22Rv1 (cell line): ENCODE measurements at regions not wholly inside any gene's neighbourhood (a gene's known extent, or its start where the extent isn't known, plus 50 kb on each side); places are given as distances from the start of the nearest gene placed in this dataset.

Experiments
- H3K27ac ChIP-seq: fragments of 450-650 bp; 2 replicates; pipeline ENCODE4 v1.5.1; 2017
- ZFX ChIP-seq: fragments of 450-650 bp; IDR thresholded peaks from 2 replicates; pipeline ENCODE4 v1.6.1; 2017; ENCODE audit warnings: antibody characterized with exemption, borderline replicate concordance
- TF ChIP-seq, protein P1 (sequence below): fragments of 450-650 bp; IDR thresholded peaks from 2 replicates; pipeline ENCODE4 v1.5.1; 2017; ENCODE audit warnings: mild to moderate bottlenecking

DNA sequence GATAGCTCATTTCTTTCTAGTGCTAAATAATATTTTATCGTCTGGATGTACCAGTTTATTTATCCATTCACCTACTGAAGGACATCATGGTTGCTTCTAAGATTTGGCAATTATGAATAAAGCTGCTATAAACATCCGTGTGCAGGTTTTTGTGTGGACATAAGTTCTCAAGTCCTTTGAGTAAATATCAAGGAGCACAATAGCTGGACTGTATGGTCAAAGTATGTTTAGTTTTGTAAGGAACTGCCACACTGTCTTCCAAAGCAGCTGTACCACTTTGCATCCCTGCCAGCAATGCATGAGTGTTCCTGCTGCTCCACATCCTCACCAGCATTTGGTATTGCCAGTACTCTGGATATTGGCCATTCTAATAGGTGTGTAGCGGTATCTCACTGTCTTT is 447.4 kb downstream of the MED13L start:
- H3K27ac ChIP-seq, result peak overlapping the region; percentile 87
- TF ChIP-seq ZFX, result no peak

DNA sequence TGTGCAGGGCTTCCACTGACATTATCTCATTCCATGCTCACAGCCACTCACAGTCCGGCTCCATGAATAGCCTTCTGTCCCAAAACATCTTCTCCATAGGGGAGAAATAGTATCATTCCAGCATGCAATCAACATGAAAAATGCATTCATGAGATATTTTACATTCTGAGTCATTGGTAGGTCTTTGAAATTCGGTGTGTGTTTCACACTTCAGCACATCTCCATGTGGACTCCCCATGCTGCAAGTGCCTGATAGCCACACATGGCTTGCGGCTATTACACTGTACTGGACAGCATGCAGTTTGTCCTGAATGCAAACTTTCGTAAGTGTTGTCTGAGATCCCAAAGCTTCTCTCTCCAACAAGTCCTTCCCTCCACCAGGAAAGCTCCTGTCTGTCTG is 449.3 kb downstream of the MED13L start:
- peak overlapping the region; percentile 87; the same call in 1 of the 2 replicates for H3K27ac ChIP-seq
- no peak for TF ChIP-seq ZFX
- TF ChIP-seq, protein P1, sequence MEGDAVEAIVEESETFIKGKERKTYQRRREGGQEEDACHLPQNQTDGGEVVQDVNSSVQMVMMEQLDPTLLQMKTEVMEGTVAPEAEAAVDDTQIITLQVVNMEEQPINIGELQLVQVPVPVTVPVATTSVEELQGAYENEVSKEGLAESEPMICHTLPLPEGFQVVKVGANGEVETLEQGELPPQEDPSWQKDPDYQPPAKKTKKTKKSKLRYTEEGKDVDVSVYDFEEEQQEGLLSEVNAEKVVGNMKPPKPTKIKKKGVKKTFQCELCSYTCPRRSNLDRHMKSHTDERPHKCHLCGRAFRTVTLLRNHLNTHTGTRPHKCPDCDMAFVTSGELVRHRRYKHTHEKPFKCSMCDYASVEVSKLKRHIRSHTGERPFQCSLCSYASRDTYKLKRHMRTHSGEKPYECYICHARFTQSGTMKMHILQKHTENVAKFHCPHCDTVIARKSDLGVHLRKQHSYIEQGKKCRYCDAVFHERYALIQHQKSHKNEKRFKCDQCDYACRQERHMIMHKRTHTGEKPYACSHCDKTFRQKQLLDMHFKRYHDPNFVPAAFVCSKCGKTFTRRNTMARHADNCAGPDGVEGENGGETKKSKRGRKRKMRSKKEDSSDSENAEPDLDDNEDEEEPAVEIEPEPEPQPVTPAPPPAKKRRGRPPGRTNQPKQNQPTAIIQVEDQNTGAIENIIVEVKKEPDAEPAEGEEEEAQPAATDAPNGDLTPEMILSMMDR, result no peak

DNA sequence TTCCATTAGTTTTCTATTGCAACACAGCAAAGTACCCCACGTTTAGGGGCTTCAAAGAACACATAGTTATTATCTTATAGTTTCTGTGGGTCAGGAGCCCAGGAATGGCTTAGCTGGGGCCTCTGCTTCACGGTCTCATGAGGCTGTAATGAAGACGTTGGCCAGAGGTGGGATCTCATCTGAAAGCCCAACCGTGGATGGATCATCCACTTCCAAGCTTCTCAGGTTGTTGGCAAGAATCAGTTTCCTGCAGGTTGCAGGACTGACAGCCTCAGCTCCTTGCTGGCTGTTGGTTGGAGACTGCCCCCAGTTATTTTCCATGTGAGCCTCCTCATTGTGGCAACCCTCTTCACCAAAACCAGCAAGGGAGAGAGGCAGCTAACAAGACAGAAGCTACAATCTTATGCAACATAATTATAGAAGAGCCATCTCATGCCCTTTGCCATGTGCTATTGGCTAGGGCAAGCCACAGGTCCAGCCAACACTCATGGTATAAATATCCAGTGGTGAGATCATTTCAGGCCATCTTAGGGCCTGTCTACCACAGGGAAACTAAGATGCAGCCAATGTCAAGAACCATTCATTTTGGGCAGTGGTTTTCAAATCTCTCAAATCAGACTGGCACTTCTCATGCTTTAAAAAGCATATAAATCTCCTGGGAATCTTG is 452.4 kb downstream of the MED13L start:
- no peak overlapping the region for H3K27ac ChIP-seq

DNA sequence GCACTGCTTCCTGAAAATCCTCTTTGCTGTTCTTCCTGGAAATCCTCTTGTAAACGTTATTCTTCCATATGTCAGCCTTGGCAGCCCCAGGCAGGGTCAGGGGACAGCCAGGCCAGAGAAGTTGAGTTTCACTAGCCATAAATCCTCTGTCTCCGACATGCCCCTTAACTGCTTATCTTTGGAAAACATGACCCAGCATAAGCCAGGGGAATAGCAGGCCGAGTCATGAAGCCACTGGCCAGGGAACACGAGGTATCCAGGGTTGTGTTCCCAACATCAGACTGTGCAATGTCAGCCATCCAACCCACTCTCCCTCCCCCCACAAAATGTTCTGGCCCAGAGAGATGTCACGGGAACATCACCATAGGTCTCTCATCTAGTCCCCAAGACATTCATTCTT is 453.9 kb downstream of the MED13L start:
- no peak overlapping the region for H3K27ac ChIP-seq
- TF ChIP-seq, protein P1, result no peak
- TF ChIP-seq ZFX, result no peak

More for the DNA sequence above, 452.4 kb downstream of the MED13L start:
- no peak for TF ChIP-seq ZFX
- TF ChIP-seq, protein P1, result no peak

DNA sequence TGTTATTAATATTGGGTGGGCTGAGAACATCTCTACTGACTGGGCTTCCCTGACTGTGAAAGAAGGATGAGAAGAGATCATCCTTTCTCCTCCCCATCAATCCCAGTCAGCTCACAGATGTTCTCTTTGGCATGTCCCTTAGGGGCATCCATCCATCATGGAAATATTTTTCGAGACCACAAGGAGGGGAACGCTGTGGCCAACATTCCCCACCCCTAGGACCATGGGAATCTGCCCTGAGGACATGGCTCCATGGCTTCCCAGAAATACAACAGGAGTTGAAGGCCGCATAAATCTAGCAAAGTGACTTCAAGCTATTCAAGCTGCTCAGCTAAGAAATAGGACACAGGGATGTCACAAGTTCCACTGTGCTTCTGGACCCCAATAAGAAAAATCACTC is 456.8 kb downstream of the MED13L start:
- TF ChIP-seq, protein P1, result no peak
- no peak for TF ChIP-seq ZFX
- H3K27ac ChIP-seq, result no peak overlapping the region

DNA sequence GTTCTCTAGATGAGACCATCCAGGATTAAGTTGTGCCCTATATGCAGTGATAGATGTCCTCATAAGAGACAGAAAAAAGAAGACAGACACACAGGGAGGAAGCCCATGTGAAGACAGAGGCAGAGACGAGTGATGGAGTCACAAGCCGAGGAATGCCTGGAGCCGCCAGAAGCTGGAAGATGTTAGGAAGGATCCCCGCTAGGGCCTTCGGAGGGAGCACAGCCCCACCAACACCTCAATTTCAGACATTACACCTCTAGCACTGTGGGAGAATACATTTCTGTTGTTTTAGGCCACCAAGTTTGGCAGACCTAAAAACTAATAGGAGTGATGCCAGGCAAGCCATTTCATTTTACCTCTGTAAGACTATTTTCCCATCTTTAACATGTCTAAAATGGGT is 458.5 kb downstream of the MED13L start:
- no peak overlapping the region for H3K27ac ChIP-seq
- TF ChIP-seq, protein P1, result no peak
- TF ChIP-seq ZFX, result no peak

DNA sequence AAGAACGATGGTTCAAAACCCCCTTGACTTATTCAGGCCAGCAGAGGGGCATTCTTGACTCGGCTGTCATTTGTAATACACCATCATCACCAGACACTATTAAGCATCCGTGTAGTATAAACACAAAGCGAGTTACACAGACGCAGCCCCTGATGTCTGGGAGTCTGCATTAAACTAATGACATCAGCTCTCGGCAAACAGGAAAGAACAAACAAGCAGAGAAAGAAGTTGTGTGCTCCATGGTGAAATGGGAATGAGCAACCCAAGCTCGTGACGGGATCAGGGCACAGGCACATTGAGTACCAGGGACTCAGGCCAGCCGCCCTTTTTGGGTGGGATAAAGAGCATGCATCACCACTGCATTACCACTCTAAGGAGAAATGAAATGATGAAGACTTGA is 460.1 kb downstream of the MED13L start:
- TF ChIP-seq ZFX, result no peak
- TF ChIP-seq, protein P1, result no peak
- H3K27ac ChIP-seq, result peak overlapping the region; percentile 52

DNA sequence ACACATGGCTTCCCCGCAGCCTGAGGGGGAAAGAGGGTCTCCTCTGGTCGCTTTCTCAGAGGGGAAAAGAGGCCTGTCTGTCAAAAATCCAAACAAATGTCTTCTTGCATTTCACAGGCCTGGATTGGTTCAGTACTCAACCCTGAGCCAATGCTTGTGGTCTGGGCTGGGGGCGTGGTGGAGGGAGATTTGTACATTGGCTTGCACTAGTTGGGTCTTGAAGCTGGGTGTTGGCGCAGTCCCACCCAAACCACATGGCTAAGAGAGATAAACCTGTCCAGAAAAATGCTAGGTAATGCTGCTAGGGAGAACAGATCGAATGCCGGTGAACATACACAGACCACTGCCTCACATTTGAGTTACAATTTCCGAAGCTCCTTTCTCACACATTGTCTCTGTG is 461.6 kb downstream of the MED13L start:
- no peak overlapping the region for H3K27ac ChIP-seq
- no peak for TF ChIP-seq ZFX
- TF ChIP-seq, protein P1, result no peak
